ENCODE measurements at regions not wholly inside any gene's neighbourhood (a gene's known extent, or its start where the extent isn't known, plus 50 kb on each side); places are given as distances from the start of the nearest gene placed in this dataset.

GRCh38 chr7:118648002-118648401, 423.5 kb downstream of the ANKRD7 start:
- H4K20me1 ChIP-seq (ENCODE audit: control insufficient read depth, extremely low read depth, insufficient read depth, low read length), result no peaks in the 10 kb centered on the region
- H3K4me3 ChIP-seq (ENCODE audit: control insufficient read depth in 2 of 3, extremely low read depth in 1 of 3, insufficient read depth in 2 of 3, low read depth in 1 of 3, low read length in 3 of 3), result no peak overlapping the region
- H2AFZ ChIP-seq (ENCODE audit: control insufficient read depth, low read length), result no peak overlapping the region
- no peaks in the 10 kb centered on the region for H3K27me3 ChIP-seq (ENCODE audit: control insufficient read depth, extremely low read depth, insufficient read depth, low read length)
- H3K4me2 ChIP-seq (ENCODE audit: control insufficient read depth, extremely low read depth, insufficient read depth, low read depth, low read length), result no peak overlapping the region
- H3K36me3 ChIP-seq (ENCODE audit: control insufficient read depth in 2 of 2, extremely low read depth in 1 of 2, insufficient read depth in 2 of 2, low read length in 2 of 2), result no peaks in the 10 kb centered on the region
- H3K9me3 ChIP-seq (ENCODE audit: control insufficient read depth, low read depth, low read length), result no peaks in the 10 kb centered on the region
- TF ChIP-seq EZH2 (IDR thresholded peaks at IDR 0.05; ENCODE audit: low read length), result no peak
- TF ChIP-seq, protein P1, sequence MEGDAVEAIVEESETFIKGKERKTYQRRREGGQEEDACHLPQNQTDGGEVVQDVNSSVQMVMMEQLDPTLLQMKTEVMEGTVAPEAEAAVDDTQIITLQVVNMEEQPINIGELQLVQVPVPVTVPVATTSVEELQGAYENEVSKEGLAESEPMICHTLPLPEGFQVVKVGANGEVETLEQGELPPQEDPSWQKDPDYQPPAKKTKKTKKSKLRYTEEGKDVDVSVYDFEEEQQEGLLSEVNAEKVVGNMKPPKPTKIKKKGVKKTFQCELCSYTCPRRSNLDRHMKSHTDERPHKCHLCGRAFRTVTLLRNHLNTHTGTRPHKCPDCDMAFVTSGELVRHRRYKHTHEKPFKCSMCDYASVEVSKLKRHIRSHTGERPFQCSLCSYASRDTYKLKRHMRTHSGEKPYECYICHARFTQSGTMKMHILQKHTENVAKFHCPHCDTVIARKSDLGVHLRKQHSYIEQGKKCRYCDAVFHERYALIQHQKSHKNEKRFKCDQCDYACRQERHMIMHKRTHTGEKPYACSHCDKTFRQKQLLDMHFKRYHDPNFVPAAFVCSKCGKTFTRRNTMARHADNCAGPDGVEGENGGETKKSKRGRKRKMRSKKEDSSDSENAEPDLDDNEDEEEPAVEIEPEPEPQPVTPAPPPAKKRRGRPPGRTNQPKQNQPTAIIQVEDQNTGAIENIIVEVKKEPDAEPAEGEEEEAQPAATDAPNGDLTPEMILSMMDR (optimal IDR thresholded peaks at IDR 0.05 in 1 of 3, IDR thresholded peaks at IDR 0.05 in 1 of 3, conservative IDR thresholded peaks at IDR 0.05 in 1 of 3; ENCODE audit: extremely low read depth in 1 of 3, insufficient read depth in 2 of 3, low read length in 3 of 3), result no peak
- dilution Hi-C loops (cut with MboI; ENCODE audit: extremely low pct_ligation_motif_present, low sequenced_read_pairs), result no loop called here
- H3K9me1 ChIP-seq (ENCODE audit: control insufficient read depth, extremely low read depth, insufficient read depth, low read length), result no peaks in the 10 kb centered on the region
- H3K4me1 ChIP-seq (ENCODE audit: control insufficient read depth, extremely low read depth, insufficient read depth, low read length), result no peaks in the 10 kb centered on the region
- H3K79me2 ChIP-seq (ENCODE audit: control insufficient read depth, insufficient read depth, low read length), result no peaks in the 10 kb centered on the region
- H3K9ac ChIP-seq (ENCODE audit: control insufficient read depth, extremely low read depth, insufficient read depth, low read length), result no peak overlapping the region
- no peak for DNase-seq (ENCODE audit: low read depth, low spot score)
- FAIRE-seq, result no peak
- H3K27ac ChIP-seq (ENCODE audit: control insufficient read depth, insufficient read depth, low read length), result no peak overlapping the region

DNA sequence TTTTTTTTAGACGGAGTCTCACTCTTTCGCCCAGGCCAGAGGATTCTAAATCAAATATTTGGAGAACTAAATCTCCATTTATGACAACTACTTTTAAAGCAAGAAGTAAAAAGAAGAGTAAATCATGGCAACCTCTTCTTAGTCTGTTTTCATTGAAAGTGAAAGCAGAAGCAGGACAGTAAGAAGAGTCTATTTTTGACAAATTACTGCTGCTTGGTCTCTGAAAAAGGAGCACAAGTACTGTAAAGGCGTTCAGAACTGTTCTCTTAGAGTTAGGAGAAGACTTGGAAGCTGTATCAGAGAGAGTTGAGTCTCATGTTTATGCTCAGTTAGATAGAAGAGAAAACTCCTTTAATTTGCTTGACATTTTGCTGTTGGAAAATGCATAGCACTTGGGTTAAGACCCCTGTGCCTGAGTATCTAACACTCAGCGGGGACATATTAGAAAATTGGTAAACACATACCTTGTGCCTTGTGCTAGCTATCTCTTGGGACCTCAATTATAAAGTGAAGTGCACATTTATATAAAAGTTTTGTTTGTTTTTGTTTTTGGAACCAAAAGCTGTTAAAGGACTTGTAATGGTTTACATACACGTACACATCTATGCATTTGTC, 433.0 kb downstream of the ANKRD7 start:
- no peak overlapping the region for H3K4me3 ChIP-seq (ENCODE audit: control insufficient read depth in 2 of 3, extremely low read depth in 1 of 3, insufficient read depth in 2 of 3, low read depth in 1 of 3, low read length in 3 of 3)
- no peaks in the 10 kb centered on the region for H3K9me1 ChIP-seq (ENCODE audit: control insufficient read depth, extremely low read depth, insufficient read depth, low read length)
- H4K20me1 ChIP-seq (ENCODE audit: control insufficient read depth, extremely low read depth, insufficient read depth, low read length), result no peaks in the 10 kb centered on the region
- H3K9ac ChIP-seq (ENCODE audit: control insufficient read depth, extremely low read depth, insufficient read depth, low read length), result no peak overlapping the region
- H3K4me1 ChIP-seq (ENCODE audit: control insufficient read depth, extremely low read depth, insufficient read depth, low read length), result no peaks in the 10 kb centered on the region
- no peaks in the 10 kb centered on the region for H3K27me3 ChIP-seq (ENCODE audit: control insufficient read depth, extremely low read depth, insufficient read depth, low read length)
- no peak overlapping the region for H2AFZ ChIP-seq (ENCODE audit: control insufficient read depth, low read length)
- dilution Hi-C loops (cut with MboI; ENCODE audit: extremely low pct_ligation_motif_present, low sequenced_read_pairs), result no loop called here
- H3K9me3 ChIP-seq (ENCODE audit: control insufficient read depth, low read depth, low read length), result no peaks in the 10 kb centered on the region
- H3K36me3 ChIP-seq (ENCODE audit: control insufficient read depth in 2 of 2, extremely low read depth in 1 of 2, insufficient read depth in 2 of 2, low read length in 2 of 2), result no peaks in the 10 kb centered on the region
- FAIRE-seq, result no peak
- no peak overlapping the region for H3K27ac ChIP-seq (ENCODE audit: control insufficient read depth, insufficient read depth, low read length)
- DNase-seq (ENCODE audit: low read depth, low spot score), result no peak
- no peak overlapping the region for H3K4me2 ChIP-seq (ENCODE audit: control insufficient read depth, extremely low read depth, insufficient read depth, low read depth, low read length)
- no peaks in the 10 kb centered on the region for H3K79me2 ChIP-seq (ENCODE audit: control insufficient read depth, insufficient read depth, low read length)
- TF ChIP-seq EZH2 (IDR thresholded peaks at IDR 0.05; ENCODE audit: low read length), result no peak

- H2AFZ ChIP-seq (ENCODE audit: control insufficient read depth, low read length), result no peak overlapping the region
- H3K9me3 ChIP-seq (ENCODE audit: control insufficient read depth, low read depth, low read length), result no peaks in the 10 kb centered on the region
- no peak overlapping the region for H3K4me2 ChIP-seq (ENCODE audit: control insufficient read depth, extremely low read depth, insufficient read depth, low read depth, low read length)
- FAIRE-seq (no peak), DNase-seq (ENCODE audit: low read depth, low spot score) (no peak)
- H3K36me3 ChIP-seq (ENCODE audit: control insufficient read depth in 2 of 2, extremely low read depth in 1 of 2, insufficient read depth in 2 of 2, low read length in 2 of 2), result no peaks in the 10 kb centered on the region
- no peaks in the 10 kb centered on the region for H3K79me2 ChIP-seq (ENCODE audit: control insufficient read depth, insufficient read depth, low read length)
- no peaks in the 10 kb centered on the region for H3K4me1 ChIP-seq (ENCODE audit: control insufficient read depth, extremely low read depth, insufficient read depth, low read length)
- dilution Hi-C loops (cut with MboI; ENCODE audit: extremely low pct_ligation_motif_present, low sequenced_read_pairs), result no loop called here
- H3K4me3 ChIP-seq (ENCODE audit: control insufficient read depth in 2 of 3, extremely low read depth in 1 of 3, insufficient read depth in 2 of 3, low read depth in 1 of 3, low read length in 3 of 3), result no peak overlapping the region
- no peaks in the 10 kb centered on the region for H3K27me3 ChIP-seq (ENCODE audit: control insufficient read depth, extremely low read depth, insufficient read depth, low read length)
- no peak for TF ChIP-seq EZH2 (IDR thresholded peaks at IDR 0.05; ENCODE audit: low read length)
- TF ChIP-seq, protein P1 (optimal IDR thresholded peaks at IDR 0.05 in 1 of 3, IDR thresholded peaks at IDR 0.05 in 1 of 3, conservative IDR thresholded peaks at IDR 0.05 in 1 of 3; ENCODE audit: extremely low read depth in 1 of 3, insufficient read depth in 2 of 3, low read length in 3 of 3), result no peak
- no peaks in the 10 kb centered on the region for H3K9me1 ChIP-seq (ENCODE audit: control insufficient read depth, extremely low read depth, insufficient read depth, low read length)
- no peak overlapping the region for H3K27ac ChIP-seq (ENCODE audit: control insufficient read depth, insufficient read depth, low read length)
- H4K20me1 ChIP-seq (ENCODE audit: control insufficient read depth, extremely low read depth, insufficient read depth, low read length), result no peaks in the 10 kb centered on the region
- H3K9ac ChIP-seq (ENCODE audit: control insufficient read depth, extremely low read depth, insufficient read depth, low read length), result no peak overlapping the region
Observed at GRCh38 chr7:118662266-118662665, 437.8 kb downstream of the ANKRD7 start.

Measured in keratinocyte (primary cell).